Kidney glomerular epithelial cell (primary cell): ENCODE measurements at regions not wholly inside any gene's neighbourhood (a gene's known extent, or its start where the extent isn't known, plus 50 kb on each side); places are given as distances from the start of the nearest gene placed in this dataset.
A peak's percentile ranks its signal among the peaks of the same experiment; 100 is the strongest.

Experiments used
- DNase-seq: peaks from one replicate; lab custom pipeline; 2025; lab: John Stamatoyannopoulos, UW

DNA sequence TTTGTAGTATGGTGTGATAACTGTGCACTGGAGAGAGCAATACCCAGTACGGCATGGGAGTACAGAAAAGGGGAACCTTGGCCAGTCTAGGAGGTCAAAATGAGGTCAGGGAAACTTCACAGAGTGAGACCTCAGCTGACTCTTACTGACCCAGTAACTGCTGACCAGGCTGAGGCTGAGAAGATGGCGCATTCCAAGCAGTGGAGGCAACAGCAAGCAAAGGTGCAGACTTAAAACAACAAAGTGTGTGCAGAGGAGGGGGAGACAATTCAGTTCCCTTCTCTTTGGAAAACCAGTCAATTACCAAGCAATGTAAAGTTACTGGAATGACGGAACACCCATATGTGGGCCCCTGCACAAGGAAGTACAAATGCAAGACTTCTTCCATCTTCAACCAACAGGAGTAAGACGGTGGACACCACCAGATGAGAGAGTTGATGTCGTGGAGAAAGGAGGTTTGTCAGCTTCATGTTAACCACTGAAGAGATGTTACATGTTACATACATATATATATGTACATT, 54.6 kb upstream of the PRDX6 start:
- DNase-seq, result no peak

DNA sequence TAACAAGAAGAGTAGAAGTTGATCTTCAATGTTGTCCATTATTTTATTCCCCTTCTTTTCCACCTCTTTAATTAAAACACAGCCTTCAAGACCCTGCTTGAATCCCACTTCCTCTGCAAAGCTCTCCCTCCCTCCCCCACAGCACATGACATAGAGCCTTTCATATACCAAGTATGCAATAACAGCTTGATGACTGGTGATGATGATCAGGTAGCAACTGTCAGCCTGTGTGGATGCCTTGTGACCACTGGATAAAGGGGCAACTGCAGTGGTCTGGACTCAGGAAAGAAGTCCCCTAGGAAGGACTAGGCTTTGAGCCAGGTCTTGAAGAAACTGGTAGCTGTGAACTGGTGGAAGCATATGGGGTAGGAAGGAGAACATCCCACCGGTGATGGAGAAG, 53.8 kb upstream of the PRDX6 start:
- no peak for DNase-seq

DNA sequence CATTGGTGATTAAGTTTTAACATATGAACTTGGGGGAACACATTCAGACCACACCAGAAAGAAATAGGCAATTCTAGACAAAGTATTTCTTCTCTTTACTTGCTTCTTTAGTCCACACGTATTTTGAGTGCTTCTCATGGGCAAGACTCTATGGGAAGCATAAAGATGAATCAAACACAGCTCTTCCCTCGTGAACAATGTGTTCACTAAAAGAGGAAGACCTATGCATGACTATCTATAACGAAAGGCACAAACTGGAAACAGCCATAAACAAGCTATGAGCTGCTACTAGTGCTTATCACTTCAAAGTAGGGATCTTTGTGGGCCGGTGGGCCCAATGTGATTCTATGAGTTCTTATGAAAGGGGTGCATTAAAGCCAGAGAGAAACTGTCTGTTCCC, 53.0 kb upstream of the PRDX6 start:
- DNase-seq, result no peak

DNA sequence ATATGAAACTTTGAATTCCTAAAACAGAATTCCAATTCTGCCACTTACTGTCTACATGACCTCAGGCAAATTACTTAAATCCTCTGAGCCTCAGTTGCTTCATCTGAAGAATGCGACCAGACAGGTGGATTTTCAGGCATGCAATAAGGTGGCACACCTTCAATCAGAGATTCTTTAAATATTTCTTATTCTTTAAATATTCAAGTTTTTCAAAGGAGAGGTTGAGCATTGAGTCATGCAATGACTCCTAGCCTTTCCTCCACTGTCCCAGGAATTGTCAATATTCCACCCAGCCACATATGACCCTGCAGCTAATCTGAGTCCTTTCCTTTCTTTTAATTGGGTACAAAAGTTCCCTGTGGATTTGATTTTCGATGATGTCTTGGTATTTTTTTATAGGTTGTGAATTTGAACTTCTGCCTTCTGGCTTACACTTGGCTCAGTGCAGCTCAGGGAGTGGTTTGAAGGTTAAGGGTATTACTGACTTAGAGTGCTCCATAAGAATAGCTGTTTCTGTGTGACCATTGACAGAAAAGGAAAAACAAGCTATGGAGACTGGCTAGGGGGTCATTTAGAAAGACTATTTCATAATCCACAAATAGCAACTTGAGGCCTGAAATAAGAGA, 52.2 kb upstream of the PRDX6 start:
- peak; percentile 10 for DNase-seq

DNA sequence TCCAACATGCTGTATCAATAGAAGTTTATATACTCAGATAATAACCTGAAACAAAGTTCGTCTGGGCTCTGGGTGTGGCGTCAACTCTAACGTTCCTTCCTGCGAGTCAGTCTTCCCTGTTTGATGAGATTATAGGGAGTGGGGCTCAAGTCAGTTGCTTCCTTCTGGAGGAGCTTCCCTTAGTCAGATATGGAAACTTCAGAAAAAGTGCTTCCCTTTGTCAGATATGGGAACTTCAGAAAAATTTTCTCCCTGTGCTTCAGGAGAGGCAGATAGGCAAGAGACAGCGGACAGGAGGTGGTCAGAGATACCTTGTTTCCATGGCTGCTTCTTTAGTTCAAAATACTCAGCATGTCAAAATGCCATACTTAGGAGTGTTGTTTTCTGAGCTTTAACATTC, 51.1 kb upstream of the PRDX6 start:
- DNase-seq, result no peak

DNA sequence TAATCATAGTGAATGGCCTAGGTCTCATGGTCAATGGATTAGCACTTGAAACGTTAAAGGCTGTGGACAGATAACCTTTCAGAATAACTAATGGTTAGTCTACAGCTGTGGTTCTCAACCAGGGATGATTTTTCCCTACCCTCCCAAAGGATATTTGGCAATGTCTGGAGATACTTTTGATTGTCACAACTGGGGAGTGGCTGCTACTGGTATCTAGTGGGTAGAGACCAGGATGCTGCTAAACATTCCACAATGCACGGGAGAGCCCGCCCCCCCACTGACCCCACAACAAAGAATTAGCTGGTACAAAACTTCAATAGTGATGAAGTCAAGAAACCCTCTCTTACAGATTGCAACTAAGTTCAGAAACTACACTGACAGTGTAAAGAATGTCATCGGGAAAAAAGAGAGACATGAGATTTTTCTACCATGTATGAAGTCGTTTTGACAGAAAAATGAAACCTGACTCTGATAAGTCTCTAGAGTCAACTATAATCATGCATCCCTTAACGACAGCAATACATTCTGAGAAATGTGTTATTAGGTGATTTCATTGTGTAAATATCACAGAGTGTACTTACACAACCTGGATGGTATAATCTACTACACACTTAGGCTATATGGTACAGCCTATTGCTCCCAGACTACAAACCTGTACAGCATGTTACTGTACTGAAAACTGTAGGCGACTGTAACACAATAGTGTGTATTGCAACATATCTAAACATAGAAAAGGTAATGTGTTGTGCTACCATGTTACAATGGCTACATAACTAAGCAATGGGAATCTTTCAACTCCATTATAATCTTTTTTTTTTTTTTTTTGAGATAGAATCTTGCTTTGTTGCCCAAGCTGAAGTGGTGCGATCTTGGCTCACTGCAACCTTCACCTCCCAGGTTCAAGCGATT, 49.7 kb upstream of the PRDX6 start:
- no peak for DNase-seq
